ENCODE measurements at regions not wholly inside any gene's neighbourhood (a gene's known extent, or its start where the extent isn't known, plus 50 kb on each side); places are given as distances from the start of the nearest gene placed in this dataset.

- H3K36me3 ChIP-seq (ENCODE audit: insufficient read depth, insufficient read length, low read length) = no peaks in the 10 kb centered on the region
- TF ChIP-seq YY1 (IDR thresholded peaks at IDR 0.05; ENCODE audit: insufficient read depth, insufficient read length) (no peak), SUZ12 (IDR thresholded peaks at IDR 0.05; ENCODE audit: extremely low read depth, insufficient read depth, insufficient read length) (no peak), ZNF274 (IDR thresholded peaks at IDR 0.05; ENCODE audit: low read depth, low read length) (no peak)
- no peak overlapping the region for H3K4me3 ChIP-seq (ENCODE audit: insufficient read length, low read depth)
- H3K9ac ChIP-seq (ENCODE audit: insufficient read length, low read depth) = no peak overlapping the region
- H3K27me3 ChIP-seq (ENCODE audit: insufficient read depth, insufficient read length) = no peaks in the 10 kb centered on the region
- H3K4me1 ChIP-seq (ENCODE audit: insufficient read depth, insufficient read length) = no peaks in the 10 kb centered on the region
- no peak for DNase-seq (ENCODE audit: low read depth, low spot score)
- no peaks in the 10 kb centered on the region for H3K9me3 ChIP-seq (ENCODE audit: insufficient read depth, low read length)
Observed at GRCh38 chr14:30156571-30156970, 228.9 kb upstream of the PRKD1 start.

GRCh38 chr14:30158299-30158698, 230.7 kb upstream of the PRKD1 start:
- Histone ChIP-seq H3K4me3 (ENCODE audit: insufficient read length, low read depth) (no peak overlapping the region), H3K4me1 (ENCODE audit: insufficient read depth, insufficient read length) (no peaks in the 10 kb centered on the region), H3K36me3 (ENCODE audit: insufficient read depth, insufficient read length, low read length) (no peaks in the 10 kb centered on the region), H3K9me3 (ENCODE audit: insufficient read depth, low read length) (no peaks in the 10 kb centered on the region), H3K9ac (ENCODE audit: insufficient read length, low read depth) (no peak overlapping the region), H3K27me3 (ENCODE audit: insufficient read depth, insufficient read length) (no peaks in the 10 kb centered on the region)
- peak; percentile 3 for DNase-seq (ENCODE audit: low read depth, low spot score)
- TF ChIP-seq ZNF274 (IDR thresholded peaks at IDR 0.05; ENCODE audit: low read depth, low read length) = no peak
- TF ChIP-seq SUZ12 (IDR thresholded peaks at IDR 0.05; ENCODE audit: extremely low read depth, insufficient read depth, insufficient read length) = no peak
- TF ChIP-seq YY1 (IDR thresholded peaks at IDR 0.05; ENCODE audit: insufficient read depth, insufficient read length) = no peak

DNA sequence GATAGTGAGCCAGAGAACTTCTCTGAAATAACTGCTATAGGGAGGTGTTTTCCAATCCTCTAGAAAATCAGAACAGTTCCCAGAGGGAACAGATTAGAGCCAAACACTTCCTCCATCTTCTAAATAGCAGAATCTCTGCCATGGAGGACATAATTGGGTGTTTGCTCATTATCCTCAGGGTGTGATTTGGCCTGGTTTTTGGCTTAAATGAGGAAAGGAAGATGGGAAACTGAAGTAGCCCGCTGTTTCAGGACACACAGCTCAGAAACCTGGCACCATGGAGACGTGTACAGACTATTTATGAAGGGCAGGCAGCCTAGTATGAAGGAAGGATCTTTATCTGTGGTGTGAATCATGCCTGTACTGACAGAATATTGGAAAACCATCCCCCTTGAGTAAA, 231.7 kb upstream of the PRKD1 start:
- no peak for TF ChIP-seq ZNF274 (IDR thresholded peaks at IDR 0.05; ENCODE audit: low read depth, low read length)
- TF ChIP-seq YY1 (IDR thresholded peaks at IDR 0.05; ENCODE audit: insufficient read depth, insufficient read length) = no peak
- no peak for TF ChIP-seq SUZ12 (IDR thresholded peaks at IDR 0.05; ENCODE audit: extremely low read depth, insufficient read depth, insufficient read length)
- no peak for DNase-seq (ENCODE audit: low read depth, low spot score)
- Histone ChIP-seq H3K36me3 (ENCODE audit: insufficient read depth, insufficient read length, low read length) (no peaks in the 10 kb centered on the region), H3K9ac (ENCODE audit: insufficient read length, low read depth) (no peak overlapping the region), H3K27me3 (ENCODE audit: insufficient read depth, insufficient read length) (no peaks in the 10 kb centered on the region), H3K4me1 (ENCODE audit: insufficient read depth, insufficient read length) (no peaks in the 10 kb centered on the region), H3K9me3 (ENCODE audit: insufficient read depth, low read length) (no peaks in the 10 kb centered on the region), H3K4me3 (ENCODE audit: insufficient read length, low read depth) (no peak overlapping the region)

DNA sequence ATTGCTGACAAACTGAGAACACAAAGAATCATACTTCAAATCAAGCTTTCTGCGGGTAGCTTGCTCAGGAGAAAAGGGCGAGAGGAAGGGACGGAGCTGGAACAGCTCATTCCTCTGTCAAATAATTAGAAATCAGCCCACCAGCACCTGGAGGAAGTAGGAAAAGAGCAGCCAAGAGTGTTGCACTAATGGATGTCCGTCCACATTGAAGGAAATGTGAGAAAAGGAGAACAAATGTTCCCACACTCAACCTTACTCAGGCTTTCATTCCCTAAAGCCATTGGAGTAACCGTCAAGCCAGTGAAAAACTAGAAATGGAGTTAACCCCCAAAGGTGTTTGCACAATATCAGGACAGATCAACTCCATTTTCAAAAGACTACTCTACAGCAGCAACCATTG, 233.0 kb upstream of the PRKD1 start:
- TF ChIP-seq ZNF274 (IDR thresholded peaks at IDR 0.05; ENCODE audit: low read depth, low read length) = no peak
- no peak for TF ChIP-seq SUZ12 (IDR thresholded peaks at IDR 0.05; ENCODE audit: extremely low read depth, insufficient read depth, insufficient read length)
- TF ChIP-seq YY1 (IDR thresholded peaks at IDR 0.05; ENCODE audit: insufficient read depth, insufficient read length) = no peak
- H3K36me3 ChIP-seq (ENCODE audit: insufficient read depth, insufficient read length, low read length) = no peaks in the 10 kb centered on the region
- no peak for DNase-seq (ENCODE audit: low read depth, low spot score)
- H3K9ac ChIP-seq (ENCODE audit: insufficient read length, low read depth) = no peak overlapping the region
- H3K9me3 ChIP-seq (ENCODE audit: insufficient read depth, low read length) = no peaks in the 10 kb centered on the region
- H3K4me3 ChIP-seq (ENCODE audit: insufficient read length, low read depth) = no peak overlapping the region
- H3K4me1 ChIP-seq (ENCODE audit: insufficient read depth, insufficient read length) = no peaks in the 10 kb centered on the region
- H3K27me3 ChIP-seq (ENCODE audit: insufficient read depth, insufficient read length) = no peaks in the 10 kb centered on the region

GRCh38 chr14:30162066-30162465, 234.4 kb upstream of the PRKD1 start:
- H3K36me3 ChIP-seq (ENCODE audit: insufficient read depth, insufficient read length, low read length) = no peaks in the 10 kb centered on the region
- H3K9me3 ChIP-seq (ENCODE audit: insufficient read depth, low read length) = no peaks in the 10 kb centered on the region
- H3K27me3 ChIP-seq (ENCODE audit: insufficient read depth, insufficient read length) = no peaks in the 10 kb centered on the region
- no peaks in the 10 kb centered on the region for H3K4me1 ChIP-seq (ENCODE audit: insufficient read depth, insufficient read length)
- no peak for DNase-seq (ENCODE audit: low read depth, low spot score)
- TF ChIP-seq ZNF274 (IDR thresholded peaks at IDR 0.05; ENCODE audit: low read depth, low read length) = no peak
- no peak for TF ChIP-seq SUZ12 (IDR thresholded peaks at IDR 0.05; ENCODE audit: extremely low read depth, insufficient read depth, insufficient read length)
- TF ChIP-seq YY1 (IDR thresholded peaks at IDR 0.05; ENCODE audit: insufficient read depth, insufficient read length) = no peak
- no peak overlapping the region for H3K9ac ChIP-seq (ENCODE audit: insufficient read length, low read depth)
- no peak overlapping the region for H3K4me3 ChIP-seq (ENCODE audit: insufficient read length, low read depth)

- H3K36me3 ChIP-seq (ENCODE audit: insufficient read depth, insufficient read length, low read length) = no peaks in the 10 kb centered on the region
- no peak overlapping the region for H3K4me3 ChIP-seq (ENCODE audit: insufficient read length, low read depth)
- DNase-seq (ENCODE audit: low read depth, low spot score) = no peak
- H3K9me3 ChIP-seq (ENCODE audit: insufficient read depth, low read length) = peaks cover 7% of the 10 kb centered on the region; the same call in 1 of the 2 replicates
- TF ChIP-seq ZNF274 (IDR thresholded peaks at IDR 0.05; ENCODE audit: low read depth, low read length) (no peak), YY1 (IDR thresholded peaks at IDR 0.05; ENCODE audit: insufficient read depth, insufficient read length) (no peak), SUZ12 (IDR thresholded peaks at IDR 0.05; ENCODE audit: extremely low read depth, insufficient read depth, insufficient read length) (no peak)
- no peaks in the 10 kb centered on the region for H3K27me3 ChIP-seq (ENCODE audit: insufficient read depth, insufficient read length)
- no peaks in the 10 kb centered on the region for H3K4me1 ChIP-seq (ENCODE audit: insufficient read depth, insufficient read length)
- H3K9ac ChIP-seq (ENCODE audit: insufficient read length, low read depth) = no peak overlapping the region
Observed at GRCh38 chr14:30165255-30165654, 237.6 kb upstream of the PRKD1 start.

GRCh38 chr14:30177781-30178180, 250.1 kb upstream of the PRKD1 start:
- DNase-seq (ENCODE audit: low read depth, low spot score) = no peak
- H3K4me1 ChIP-seq (ENCODE audit: insufficient read depth, insufficient read length) = no peaks in the 10 kb centered on the region
- no peak overlapping the region for H3K4me3 ChIP-seq (ENCODE audit: insufficient read length, low read depth)
- TF ChIP-seq SUZ12 (IDR thresholded peaks at IDR 0.05; ENCODE audit: extremely low read depth, insufficient read depth, insufficient read length) = no peak
- TF ChIP-seq YY1 (IDR thresholded peaks at IDR 0.05; ENCODE audit: insufficient read depth, insufficient read length) = no peak
- no peak for TF ChIP-seq ZNF274 (IDR thresholded peaks at IDR 0.05; ENCODE audit: low read depth, low read length)
- no peaks in the 10 kb centered on the region for H3K36me3 ChIP-seq (ENCODE audit: insufficient read depth, insufficient read length, low read length)
- H3K27me3 ChIP-seq (ENCODE audit: insufficient read depth, insufficient read length) = no peaks in the 10 kb centered on the region
- H3K9me3 ChIP-seq (ENCODE audit: insufficient read depth, low read length) = no peaks in the 10 kb centered on the region
- H3K9ac ChIP-seq (ENCODE audit: insufficient read length, low read depth) = no peak overlapping the region

Data from NT2/D1 (cell line).